SU-DHL-6 (cell line): ENCODE measurements at regions not wholly inside any gene's neighbourhood (a gene's known extent, or its start where the extent isn't known, plus 50 kb on each side); places are given as distances from the start of the nearest gene placed in this dataset.

Experiments
- CTCF ChIP-seq: fragments of 200-600 bp; sonication (generic); IDR thresholded peaks from one replicate; pipeline ENCODE4 v1.5.1; 2017; ENCODE audit warnings: antibody characterized with exemption, mild to moderate bottlenecking, low read length, moderate library complexity; ENCODE audit not compliant: insufficient read depth, poor library complexity, severe bottlenecking
- EZH2phosphoT487 ChIP-seq: fragments of 200-600 bp; sonication (generic), shearing (Covaris generic); conservative IDR thresholded peaks from 2 replicates; pipeline ENCODE4 v1.6.1; 2018; ENCODE audit warnings: mild to moderate bottlenecking, antibody characterized with exemption, low read length, moderate library complexity, mixed read lengths

DNA sequence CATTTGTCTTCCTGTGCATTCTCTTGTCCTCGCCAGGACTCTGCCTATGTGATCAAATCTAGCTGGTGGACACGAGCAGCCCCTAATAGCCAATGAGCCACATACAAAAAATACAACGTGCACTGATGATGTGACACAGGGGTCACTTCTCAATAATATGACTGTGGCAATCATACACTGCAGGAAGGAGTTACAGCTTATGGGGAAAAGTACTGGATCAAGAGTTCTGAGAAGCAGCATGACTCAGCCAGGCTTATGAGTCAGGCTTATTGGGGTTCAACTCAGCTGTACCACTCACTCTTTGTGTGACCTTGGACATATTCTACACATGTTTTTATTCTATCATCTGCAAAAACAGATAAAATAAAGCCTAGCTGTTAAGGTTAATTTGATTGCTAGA lies 889.4 kb upstream of the TENM4 start:
- TF ChIP-seq CTCF (no peak), EZH2phosphoT487 (no peak)
